ENCODE measurements at regions not wholly inside any gene's neighbourhood (a gene's known extent, or its start where the extent isn't known, plus 50 kb on each side); places are given as distances from the start of the nearest gene placed in this dataset.

- no peak for TF ChIP-seq POLR2AphosphoS5 (IDR thresholded peaks at IDR 0.05; ENCODE audit: low read depth, low read length)
- no peak for TF ChIP-seq POLR2A (IDR thresholded peaks at IDR 0.05; ENCODE audit: low read depth, low read length)
Observed at GRCh38 chr4:170400361-170400760, 310.6 kb upstream of the AADAT start.
